PC-9 (cell line): ENCODE measurements at regions not wholly inside any gene's neighbourhood (a gene's known extent, or its start where the extent isn't known, plus 50 kb on each side); places are given as distances from the start of the nearest gene placed in this dataset.
"Not testable (repeated sequence)": the region's sequence is repeated elsewhere in the genome, so short reads cannot be mapped to it uniquely, and the experiment has no call there.

Experiments used
- BruUV-seq: library from RNA; stranded (reverse); fragments of 400-500 nt; replicated peaks from 2 replicates; lab custom pipeline; 2021; lab: Mats Ljungman, UMichigan
- CTCF ChIA-PET: fragments of 300-600 bp; sonication (Branson Sonifier 250); formaldehyde crosslinking; loops from one replicate; lab custom pipeline; 2022; ENCODE audit warnings: antibody characterized with exemption; lab: Charles Lee
- POLR2A ChIA-PET: fragments of 300-600 bp; sonication (Branson Sonifier 250); formaldehyde crosslinking; loops from one replicate; lab custom pipeline; 2022; ENCODE audit warnings: antibody characterized with exemption; ENCODE audit not compliant: unreplicated experiment; lab: Charles Lee
- DNase-seq, 2 experiments: peaks; one replicate each; pipeline versions ENCODE4 v3.0.0 to v3.0.0-alpha.2; 2015 to 2022; ENCODE audit warnings: mixed read lengths in 1 of 2
- H2AFZ ChIP-seq: fragments of 200-600 bp; sonication (generic); 2 replicates; pipeline ENCODE4 v1.8.1; 2017; ENCODE audit warnings: antibody characterized with exemption
- H3F3A ChIP-seq: fragments of 200-600 bp; sonication (generic); 2 replicates; pipeline ENCODE4 v1.8.1; 2017; ENCODE audit warnings: antibody characterized with exemption, mild to moderate bottlenecking, low read depth; ENCODE audit not compliant: insufficient read depth
- H3K27ac ChIP-seq: fragments of 200-600 bp; sonication (generic); 2 replicates; pipeline ENCODE4 v1.6.1; 2016; ENCODE audit warnings: mixed run types
- H3K27me3 ChIP-seq: fragments of 200-600 bp; sonication (generic); 2 replicates; pipeline ENCODE4 v1.6.1; 2016; ENCODE audit warnings: low read depth, mixed run types; ENCODE audit not compliant: insufficient read depth
- H3K36me3 ChIP-seq: fragments of 200-600 bp; sonication (generic); 2 replicates; pipeline ENCODE4 v1.6.1; 2016; ENCODE audit warnings: low read depth, mixed run types
- H3K4me1 ChIP-seq: fragments of 200-600 bp; sonication (generic); replicated peaks from 2 replicates; pipeline ENCODE4 v1.6.1; 2016; ENCODE audit warnings: mixed run types; ENCODE audit not compliant: insufficient read depth
- H3K4me2 ChIP-seq: fragments of 200-600 bp; sonication (generic); 2 replicates; pipeline ENCODE4 v1.6.1; 2017; ENCODE audit warnings: mixed run types
- H3K4me3 ChIP-seq: fragments of 200-600 bp; sonication (generic); 2 replicates; pipeline ENCODE4 v1.6.1; 2016; ENCODE audit warnings: mixed run types
- H3K79me2 ChIP-seq: fragments of 200-600 bp; sonication (generic); 2 replicates; pipeline ENCODE4 v1.6.1; 2017; ENCODE audit warnings: low read depth, mixed run types
- H3K9me2 ChIP-seq: fragments of 200-600 bp; sonication (generic); 2 replicates; pipeline ENCODE4 v1.8.1; 2017; ENCODE audit warnings: mild to moderate bottlenecking; ENCODE audit not compliant: insufficient read depth
- H3K9me3 ChIP-seq: fragments of 200-600 bp; sonication (generic); 2 replicates; pipeline ENCODE4 v1.8.1; 2016; ENCODE audit warnings: low read depth; ENCODE audit not compliant: insufficient read depth
- H4K20me1 ChIP-seq: fragments of 200-600 bp; sonication (generic); 2 replicates; pipeline ENCODE4 v1.8.1; 2017; ENCODE audit not compliant: insufficient read depth
- EZH2 ChIP-seq: fragments of 200-600 bp; sonication (generic); IDR thresholded peaks from 2 replicates; pipeline ENCODE4 v1.8.0; 2017; ENCODE audit warnings: antibody characterized with exemption, low read depth
- intact Hi-C: fragments of 100-400 bp; cut with micrococcal nuclease; formaldehyde crosslinking; loops from one replicate; pipeline ENCODE4 v1.10.0; 2022; ENCODE audit not compliant: unreplicated experiment
- TF ChIP-seq, protein P1 (sequence below): fragments of 200-600 bp; sonication (generic); conservative IDR thresholded peaks from 2 replicates; pipeline ENCODE4 v1.6.1; 2017; ENCODE audit warnings: mixed run types, antibody characterized with exemption, mild to moderate bottlenecking, moderate library complexity

DNA sequence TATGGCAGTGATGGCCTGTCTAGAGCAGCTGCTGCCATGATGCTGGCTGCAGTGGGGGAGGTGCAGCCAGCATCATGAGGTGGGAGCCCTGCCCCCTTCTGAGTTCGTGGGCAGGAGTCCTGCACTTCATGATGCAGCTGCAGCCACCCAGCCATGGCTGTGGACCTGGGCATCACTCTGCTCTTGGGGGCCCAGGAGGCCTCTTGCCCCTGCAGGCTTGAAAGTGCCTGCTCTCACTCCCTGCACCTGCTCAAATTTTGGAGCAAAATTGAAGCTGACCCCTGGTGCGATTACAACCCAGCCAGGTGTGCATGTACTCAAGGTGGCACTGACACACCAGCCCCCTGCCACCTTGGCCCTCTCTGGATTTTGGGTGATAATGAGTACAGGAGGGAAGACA is 712.9 kb downstream of the NUP35 start:
- ChIA-PET POLR2A (no interaction called here), CTCF (no interaction called here)
- Histone ChIP-seq H3K4me2 (no peak overlapping the region), H3K27me3 (no peaks in the 10 kb centered on the region), H3K4me3 (no peak overlapping the region), H2AFZ (no peak overlapping the region), H3K4me1 (no peaks in the 10 kb centered on the region), H3K79me2 (no peaks in the 10 kb centered on the region), H3K9me2 (no peaks in the 10 kb centered on the region), H3K36me3 (no peaks in the 10 kb centered on the region), H4K20me1 (no peaks in the 10 kb centered on the region), H3K9me3 (no peaks in the 10 kb centered on the region), H3F3A (no peaks in the 10 kb centered on the region), H3K27ac (no peak overlapping the region)
- DNase-seq, result peak in 1 of 2 experiments; percentile 26
- intact Hi-C loops, result no loop called here
- TF ChIP-seq, protein P1, sequence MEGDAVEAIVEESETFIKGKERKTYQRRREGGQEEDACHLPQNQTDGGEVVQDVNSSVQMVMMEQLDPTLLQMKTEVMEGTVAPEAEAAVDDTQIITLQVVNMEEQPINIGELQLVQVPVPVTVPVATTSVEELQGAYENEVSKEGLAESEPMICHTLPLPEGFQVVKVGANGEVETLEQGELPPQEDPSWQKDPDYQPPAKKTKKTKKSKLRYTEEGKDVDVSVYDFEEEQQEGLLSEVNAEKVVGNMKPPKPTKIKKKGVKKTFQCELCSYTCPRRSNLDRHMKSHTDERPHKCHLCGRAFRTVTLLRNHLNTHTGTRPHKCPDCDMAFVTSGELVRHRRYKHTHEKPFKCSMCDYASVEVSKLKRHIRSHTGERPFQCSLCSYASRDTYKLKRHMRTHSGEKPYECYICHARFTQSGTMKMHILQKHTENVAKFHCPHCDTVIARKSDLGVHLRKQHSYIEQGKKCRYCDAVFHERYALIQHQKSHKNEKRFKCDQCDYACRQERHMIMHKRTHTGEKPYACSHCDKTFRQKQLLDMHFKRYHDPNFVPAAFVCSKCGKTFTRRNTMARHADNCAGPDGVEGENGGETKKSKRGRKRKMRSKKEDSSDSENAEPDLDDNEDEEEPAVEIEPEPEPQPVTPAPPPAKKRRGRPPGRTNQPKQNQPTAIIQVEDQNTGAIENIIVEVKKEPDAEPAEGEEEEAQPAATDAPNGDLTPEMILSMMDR, result no peak
- TF ChIP-seq EZH2, result no peak
- no TSS peak for BruUV-seq

DNA sequence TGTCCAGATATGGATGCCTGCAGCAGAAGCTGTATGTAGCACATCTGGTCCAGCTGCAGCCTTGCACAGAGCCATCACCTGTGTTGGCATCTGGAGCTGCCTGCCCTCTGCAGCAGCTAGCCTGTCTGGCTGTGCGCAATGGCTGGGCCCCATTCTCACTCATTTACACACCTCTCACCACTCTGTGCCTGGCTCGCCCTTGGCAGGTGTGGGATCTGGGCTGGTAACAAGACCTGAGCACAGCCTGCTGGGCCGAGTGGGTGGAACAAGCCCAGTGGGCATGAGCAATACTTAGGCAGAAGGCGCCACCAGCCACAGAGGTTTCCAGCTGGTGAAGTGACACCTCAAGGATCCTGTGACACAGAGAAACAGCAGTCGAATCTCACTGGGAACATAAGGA is 714.1 kb downstream of the NUP35 start:
- Histone ChIP-seq H3K36me3 (no peaks in the 10 kb centered on the region), H3K27ac (no peak overlapping the region), H2AFZ (no peak overlapping the region), H3K9me2 (no peaks in the 10 kb centered on the region), H3K4me1 (no peaks in the 10 kb centered on the region), H4K20me1 (no peaks in the 10 kb centered on the region), H3K4me2 (no peak overlapping the region), H3K79me2 (no peaks in the 10 kb centered on the region), H3F3A (no peaks in the 10 kb centered on the region), H3K27me3 (no peaks in the 10 kb centered on the region), H3K9me3 (no peaks in the 10 kb centered on the region), H3K4me3 (no peak overlapping the region)
- ChIA-PET CTCF (no interaction called here), POLR2A (interaction anchor here (0.6 kb wide), 1 partner anchor 495 kb away, joined by 4 read pairs; no protein-coding TSS in a partner anchor)
- peak in 1 of 2 experiments; percentile 32 for DNase-seq
- TF ChIP-seq, protein P1, result no peak
- no peak for TF ChIP-seq EZH2
- BruUV-seq, result no TSS peak
- intact Hi-C loops, result no loop called here

DNA sequence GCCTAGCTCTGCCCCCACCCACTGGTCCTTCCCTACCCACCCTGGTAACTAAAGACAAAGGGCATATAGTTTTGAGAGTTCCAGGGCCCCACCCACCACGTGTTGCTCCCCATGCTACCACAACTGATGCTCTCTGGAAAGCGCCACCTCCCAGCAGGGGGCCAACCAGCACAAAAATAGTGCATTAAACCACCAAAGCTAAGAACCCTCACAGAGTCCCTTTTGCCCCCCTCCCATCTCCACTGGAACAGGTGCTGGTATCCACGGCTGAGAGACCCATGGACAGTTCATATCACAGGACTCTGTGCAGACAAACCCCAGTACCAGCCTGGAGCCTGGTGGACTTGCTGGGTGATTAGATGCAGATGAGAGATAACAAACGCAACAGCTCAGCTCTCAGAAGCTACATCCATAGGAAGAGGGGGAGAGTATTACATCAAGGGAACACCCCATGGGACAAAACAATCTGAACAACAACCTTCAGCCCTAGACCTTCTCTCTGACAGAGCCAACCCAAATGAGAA is 715.9 kb downstream of the NUP35 start:
- TF ChIP-seq EZH2, result no peak
- TF ChIP-seq, protein P1, result no peak
- no peaks in the 10 kb centered on the region for H3K36me3 ChIP-seq
- no peaks in the 10 kb centered on the region for H3K4me1 ChIP-seq
- POLR2A ChIA-PET, result no interaction called here
- no peak overlapping the region for H3K27ac ChIP-seq
- H3K9me3 ChIP-seq, result no peaks in the 10 kb centered on the region
- DNase-seq, result peak in 1 of 2 experiments; percentile 31
- no TSS peak for BruUV-seq
- no peaks in the 10 kb centered on the region for H3K27me3 ChIP-seq
- H3K4me2 ChIP-seq, result no peak overlapping the region
- intact Hi-C loops, result no loop called here
- no peaks in the 10 kb centered on the region for H3K79me2 ChIP-seq
- no peaks in the 10 kb centered on the region for H3F3A ChIP-seq
- no peaks in the 10 kb centered on the region for H4K20me1 ChIP-seq
- no peaks in the 10 kb centered on the region for H3K9me2 ChIP-seq
- H2AFZ ChIP-seq, result no peak overlapping the region
- CTCF ChIA-PET, result no interaction called here
- H3K4me3 ChIP-seq, result no peak overlapping the region

DNA sequence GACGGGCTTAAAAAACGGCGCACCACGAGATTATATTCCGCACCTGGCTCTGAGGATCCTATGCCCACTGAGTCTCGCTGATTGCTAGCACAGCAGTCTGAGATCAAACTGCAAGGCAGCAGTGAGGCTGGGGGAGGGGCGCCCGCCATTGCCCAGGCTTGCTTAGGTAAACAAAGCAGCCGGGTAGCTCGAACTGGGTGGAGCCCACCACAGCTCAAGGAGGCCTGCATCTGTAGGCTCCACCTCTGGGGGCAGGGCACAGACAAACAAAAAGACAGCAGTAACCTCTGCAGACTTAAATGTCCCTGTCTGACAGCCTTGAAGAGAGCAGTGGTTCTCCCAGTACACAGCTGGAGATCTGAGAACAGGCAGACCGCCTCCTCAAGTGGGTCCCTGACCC is 725.6 kb downstream of the NUP35 start:
- H3K79me2 ChIP-seq, POLR2A ChIA-PET, H4K20me1 ChIP-seq, CTCF ChIA-PET, H3K4me1 ChIP-seq, H3K36me3 ChIP-seq, H3K9me3 ChIP-seq, H3K9me2 ChIP-seq, H3K27me3 ChIP-seq, H2AFZ ChIP-seq, H3K27ac ChIP-seq, intact Hi-C loops, BruUV-seq, H3F3A ChIP-seq: not testable (repeated sequence)
- Histone ChIP-seq H3K4me2 (peak overlapping the region; percentile 68), H3K4me3 (peak overlapping the region; percentile 47; the same call in 1 of the 2 replicates)
- DNase-seq, result peak in 1 of 2 experiments; percentile 52
